Effector memory CD8-positive, alpha-beta T cell (primary cell): ENCODE measurements at regions not wholly inside any gene's neighbourhood (a gene's known extent, or its start where the extent isn't known, plus 50 kb on each side); places are given as distances from the start of the nearest gene placed in this dataset.
"Not testable (repeated sequence)": the region's sequence is repeated elsewhere in the genome, so short reads cannot be mapped to it uniquely, and the experiment has no call there.

ENCODE experiments used
- ATAC-seq: fragments of 150-1000 bp; cut with Tn5 transposase; replicated peaks from 2 replicates; pipeline ENCODE4 v1.10.0; 2021; ENCODE audit warnings: mild to moderate bottlenecking, moderate library complexity
- DNase-seq, 3 experiments: peaks; one replicate each; pipeline ENCODE4 v3.0.0; 2021
- H3K27ac Mint-ChIP-seq, 2 donors: one replicate each; pipeline ENCODE4 v1.8.0; 2022; ENCODE audit warnings: mild to moderate bottlenecking in 2 of 2, mixed read lengths in 2 of 2, moderate library complexity in 2 of 2
- H3K27me3 Mint-ChIP-seq, 2 donors: one replicate each; pipeline ENCODE4 v1.8.0; 2022; ENCODE audit warnings: mixed read lengths in 2 of 2
- H3K36me3 Mint-ChIP-seq: one replicate; pipeline ENCODE4 v1.8.0; 2022; ENCODE audit warnings: mild to moderate bottlenecking, moderate library complexity, mixed read lengths; ENCODE audit not compliant: insufficient read depth
- H3K4me1 Mint-ChIP-seq, 2 donors: one replicate each; pipeline ENCODE4 v1.8.0; 2022; ENCODE audit warnings: low read depth in 2 of 2, mixed read lengths in 2 of 2
- H3K4me3 Mint-ChIP-seq, 2 donors: one replicate each; pipeline ENCODE4 v1.8.0; 2022; ENCODE audit warnings: mild to moderate bottlenecking in 2 of 2, mixed read lengths in 2 of 2, moderate library complexity in 2 of 2
- H3K9me3 Mint-ChIP-seq, 2 donors: one replicate each; pipeline ENCODE4 v1.8.0; 2022; ENCODE audit warnings: mixed read lengths in 2 of 2

GRCh38 chr22:25407859-25408229 lies 156.6 kb upstream of the GRK3 start:
- Mint-ChIP-seq H3K9me3 (no peaks in the 10 kb centered on the region), H3K4me3 (peak overlapping the region; percentile 7 to 21), H3K4me1 (peaks cover 13 to 17% of the 10 kb centered on the region in 2 donors), H3K27ac (no peak overlapping the region), H3K27me3 (no peaks in the 10 kb centered on the region), H3K36me3 (no peaks in the 10 kb centered on the region)
- DNase-seq = no peak
- no peak for ATAC-seq

- H3K27ac Mint-ChIP-seq = no peak overlapping the region
- H3K27me3 Mint-ChIP-seq = peaks cover 0 to 12% of the 10 kb centered on the region in 2 donors
- DNase-seq = no peak
- H3K4me1 Mint-ChIP-seq = peaks cover 5 to 8% of the 10 kb centered on the region in 2 donors
- no peak for ATAC-seq
- H3K9me3 Mint-ChIP-seq = no peaks in the 10 kb centered on the region
- no peaks in the 10 kb centered on the region for H3K36me3 Mint-ChIP-seq
- no peak overlapping the region for H3K4me3 Mint-ChIP-seq
These were observed 155.2 kb upstream of the GRK3 start for GRCh38 chr22:25409240-25409639.

GRCh38 chr22:25410849-25411248 lies 153.6 kb upstream of the GRK3 start:
- ATAC-seq (no peak), DNase-seq (no peak)
- Mint-ChIP-seq H3K4me1 (peaks cover 4 to 6% of the 10 kb centered on the region in 2 donors), H3K4me3 (peak overlapping the region; percentile 52 to 65), H3K27me3 (peaks cover 0 to 27% of the 10 kb centered on the region in 2 donors), H3K27ac (peak overlapping the region; percentile 79 to 92), H3K36me3 (no peaks in the 10 kb centered on the region), H3K9me3 (no peaks in the 10 kb centered on the region)

- peaks cover 7 to 41% of the 10 kb centered on the region in 2 donors for H3K27me3 Mint-ChIP-seq
These were observed 150.9 kb upstream of the GRK3 start for GRCh38 chr22:25413620-25414019.

GRCh38 chr22:25415731-25416130 lies 148.7 kb upstream of the GRK3 start:
- not testable (repeated sequence) for ATAC-seq, H3K9me3 Mint-ChIP-seq, H3K36me3 Mint-ChIP-seq, H3K4me1 Mint-ChIP-seq, H3K4me3 Mint-ChIP-seq, H3K27ac Mint-ChIP-seq, DNase-seq
- H3K27me3 Mint-ChIP-seq = peaks cover 26 to 62% of the 10 kb centered on the region in 2 donors

More at GRCh38 chr22:25413620-25414019, 150.9 kb upstream of the GRK3 start:
- Mint-ChIP-seq H3K4me1 (no peaks in the 10 kb centered on the region), H3K4me3 (no peak overlapping the region), H3K9me3 (no peaks in the 10 kb centered on the region), H3K27ac (no peak overlapping the region), H3K36me3 (no peaks in the 10 kb centered on the region)
- DNase-seq (no peak), ATAC-seq (no peak)

- H3K4me1 Mint-ChIP-seq = peaks cover 9 to 15% of the 10 kb centered on the region in 2 donors
- not testable (repeated sequence) for H3K4me3 Mint-ChIP-seq, ATAC-seq, DNase-seq, H3K9me3 Mint-ChIP-seq, H3K27ac Mint-ChIP-seq, H3K36me3 Mint-ChIP-seq
- peaks cover 40 to 80% of the 10 kb centered on the region in 2 donors for H3K27me3 Mint-ChIP-seq
These were observed 146.6 kb upstream of the GRK3 start for GRCh38 chr22:25417826-25418225.

GRCh38 chr22:25419247-25420113 lies 145.0 kb upstream of the GRK3 start:
- ATAC-seq (no peak), DNase-seq (no peak)
- no peaks in the 10 kb centered on the region for H3K9me3 Mint-ChIP-seq
- peaks cover 51 to 78% of the 10 kb centered on the region in 2 donors for H3K27me3 Mint-ChIP-seq
- H3K36me3 Mint-ChIP-seq = peaks cover 3% of the 10 kb centered on the region
- H3K27ac Mint-ChIP-seq = no peak overlapping the region
- H3K4me3 Mint-ChIP-seq = peak overlapping the region; percentile 42 to 72
- peaks cover 9 to 15% of the 10 kb centered on the region in 2 donors for H3K4me1 Mint-ChIP-seq

- H3K9me3 Mint-ChIP-seq, ATAC-seq, DNase-seq, H3K36me3 Mint-ChIP-seq, H3K27ac Mint-ChIP-seq: not testable (repeated sequence)
- Mint-ChIP-seq H3K27me3 (peaks cover 51 to 73% of the 10 kb centered on the region in 2 donors), H3K4me1 (peaks cover 9 to 15% of the 10 kb centered on the region in 2 donors), H3K4me3 (peak overlapping the region; percentile 42 to 72)
These were observed 144.4 kb upstream of the GRK3 start for GRCh38 chr22:25420114-25420441.

GRCh38 chr22:25420471-25420924 lies 144.0 kb upstream of the GRK3 start:
- Mint-ChIP-seq H3K36me3 (peaks cover 3% of the 10 kb centered on the region), H3K27ac (no peak overlapping the region), H3K27me3 (peaks cover 51 to 69% of the 10 kb centered on the region in 2 donors), H3K9me3 (no peaks in the 10 kb centered on the region), H3K4me3 (peak overlapping the region; percentile 42 to 62), H3K4me1 (peaks cover 9 to 15% of the 10 kb centered on the region in 2 donors)
- no peak for ATAC-seq
- DNase-seq = no peak

GRCh38 chr22:25420925-25421904 lies 143.3 kb upstream of the GRK3 start:
- Mint-ChIP-seq H3K4me3 (peak overlapping the region; percentile 64 to 74), H3K36me3 (peaks cover 3% of the 10 kb centered on the region), H3K4me1 (peaks cover 9 to 15% of the 10 kb centered on the region in 2 donors), H3K9me3 (no peaks in the 10 kb centered on the region), H3K27ac (no peak overlapping the region), H3K27me3 (peaks cover 50 to 62% of the 10 kb centered on the region in 2 donors)
- ATAC-seq (no peak), DNase-seq (no peak)

GRCh38 chr22:25426530-25427308 lies 137.8 kb upstream of the GRK3 start:
- DNase-seq, H3K4me3 Mint-ChIP-seq, H3K27ac Mint-ChIP-seq, H3K36me3 Mint-ChIP-seq, H3K4me1 Mint-ChIP-seq, ATAC-seq, H3K9me3 Mint-ChIP-seq: not testable (repeated sequence)
- peaks cover 48 to 63% of the 10 kb centered on the region in 2 donors for H3K27me3 Mint-ChIP-seq

- not testable (repeated sequence) for H3K4me1 Mint-ChIP-seq, H3K9me3 Mint-ChIP-seq, H3K27ac Mint-ChIP-seq, ATAC-seq, H3K4me3 Mint-ChIP-seq, DNase-seq, H3K36me3 Mint-ChIP-seq
- H3K27me3 Mint-ChIP-seq = peaks cover 33 to 58% of the 10 kb centered on the region in 2 donors
These were observed 132.7 kb upstream of the GRK3 start for GRCh38 chr22:25431637-25432342.
